Smooth muscle cell (in vitro differentiated cells): ENCODE measurements at regions not wholly inside any gene's neighbourhood (a gene's known extent, or its start where the extent isn't known, plus 50 kb on each side); places are given as distances from the start of the nearest gene placed in this dataset.
A peak's percentile ranks its signal among the peaks of the same experiment; 100 is the strongest.

ENCODE experiments used
- DNase-seq: peaks from one replicate; lab custom pipeline; 2025; ENCODE audit not compliant: unreplicated experiment; lab: John Stamatoyannopoulos, UW
- H2AFZ ChIP-seq: fragments of 200-600 bp; sonication (generic); 2 replicates; pipeline ENCODE4 v1.6.0; 2016; ENCODE audit warnings: antibody characterized with exemption, low read depth, mild to moderate bottlenecking
- H3F3A ChIP-seq: fragments of 200-600 bp; sonication (generic); 2 replicates; pipeline ENCODE4 v1.6.0; 2017; ENCODE audit warnings: antibody characterized with exemption, low read depth
- H3K27ac ChIP-seq: fragments of 200-600 bp; sonication (generic); 2 replicates; pipeline ENCODE4 v1.5.1; 2016; ENCODE audit warnings: low read depth, mild to moderate bottlenecking
- H3K27me3 ChIP-seq: fragments of 200-600 bp; sonication (generic); 2 replicates; pipeline ENCODE4 v1.6.1; 2016; ENCODE audit warnings: low read depth, mild to moderate bottlenecking
- H3K36me3 ChIP-seq: fragments of 200-600 bp; sonication (generic); 2 replicates; pipeline ENCODE4 v1.5.1; 2016; ENCODE audit warnings: low read depth
- H3K4me1 ChIP-seq: fragments of 200-600 bp; sonication (generic); 2 replicates; pipeline ENCODE4 v1.5.1; 2016; ENCODE audit warnings: low read depth
- H3K4me2 ChIP-seq: fragments of 200-600 bp; sonication (generic); 2 replicates; pipeline ENCODE4 v1.6.0; 2016; ENCODE audit warnings: mild to moderate bottlenecking
- H3K4me3 ChIP-seq: fragments of 200-600 bp; sonication (generic); 2 replicates; pipeline ENCODE4 v1.5.1; 2016; ENCODE audit warnings: mild to moderate bottlenecking
- H3K79me2 ChIP-seq: fragments of 200-600 bp; sonication (generic); 2 replicates; pipeline ENCODE4 v1.6.0; 2016; ENCODE audit warnings: low read depth, mild to moderate bottlenecking
- H3K9ac ChIP-seq: fragments of 200-600 bp; sonication (generic); 2 replicates; pipeline ENCODE4 v1.6.0; 2016; ENCODE audit warnings: low read depth
- H3K9me3 ChIP-seq: fragments of 200-600 bp; sonication (generic); replicated peaks from 2 replicates; pipeline ENCODE4 v1.5.1; 2016; ENCODE audit warnings: low read depth
- H4K20me1 ChIP-seq: fragments of 200-600 bp; sonication (generic); 2 replicates; pipeline ENCODE4 v1.6.0; 2016; ENCODE audit warnings: low read depth
- WGBS: methylation state at CpG from one replicate; pipeline ENCODE4 v1.1.7; 2016; ENCODE audit warnings: low lambda C conversion rate; 5-methylcytosine and 5-hydroxymethylcytosine counted together
- TF ChIP-seq, protein P1 (sequence below): fragments of 200-600 bp; sonication (generic); IDR thresholded peaks from 2 replicates; pipeline ENCODE4 v1.5.1; 2017; ENCODE audit warnings: borderline replicate concordance, mild to moderate bottlenecking, antibody characterized with exemption; ENCODE audit not compliant: insufficient read depth, poor library complexity, severe bottlenecking

- Histone ChIP-seq H3K9ac (no peak overlapping the region), H3K27me3 (no peaks in the 10 kb centered on the region), H3K9me3 (no peaks in the 10 kb centered on the region), H3K27ac (peak overlapping the region; percentile 34), H3F3A (peaks cover 3% of the 10 kb centered on the region), H3K4me2 (peak overlapping the region; percentile 72), H3K4me1 (no peaks in the 10 kb centered on the region), H3K36me3 (no peaks in the 10 kb centered on the region), H3K4me3 (no peak overlapping the region), H3K79me2 (no peaks in the 10 kb centered on the region), H2AFZ (peak overlapping the region; percentile 93), H4K20me1 (no peaks in the 10 kb centered on the region)
- DNase-seq, result no peak
- WGBS, result 4% methylated on average over 3 of the region's 3 CpGs
- TF ChIP-seq, protein P1, sequence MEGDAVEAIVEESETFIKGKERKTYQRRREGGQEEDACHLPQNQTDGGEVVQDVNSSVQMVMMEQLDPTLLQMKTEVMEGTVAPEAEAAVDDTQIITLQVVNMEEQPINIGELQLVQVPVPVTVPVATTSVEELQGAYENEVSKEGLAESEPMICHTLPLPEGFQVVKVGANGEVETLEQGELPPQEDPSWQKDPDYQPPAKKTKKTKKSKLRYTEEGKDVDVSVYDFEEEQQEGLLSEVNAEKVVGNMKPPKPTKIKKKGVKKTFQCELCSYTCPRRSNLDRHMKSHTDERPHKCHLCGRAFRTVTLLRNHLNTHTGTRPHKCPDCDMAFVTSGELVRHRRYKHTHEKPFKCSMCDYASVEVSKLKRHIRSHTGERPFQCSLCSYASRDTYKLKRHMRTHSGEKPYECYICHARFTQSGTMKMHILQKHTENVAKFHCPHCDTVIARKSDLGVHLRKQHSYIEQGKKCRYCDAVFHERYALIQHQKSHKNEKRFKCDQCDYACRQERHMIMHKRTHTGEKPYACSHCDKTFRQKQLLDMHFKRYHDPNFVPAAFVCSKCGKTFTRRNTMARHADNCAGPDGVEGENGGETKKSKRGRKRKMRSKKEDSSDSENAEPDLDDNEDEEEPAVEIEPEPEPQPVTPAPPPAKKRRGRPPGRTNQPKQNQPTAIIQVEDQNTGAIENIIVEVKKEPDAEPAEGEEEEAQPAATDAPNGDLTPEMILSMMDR, result no peak
Observed at GRCh38 chr18:64240316-64240715, 91.4 kb upstream of the LINC00305 start.

- DNase-seq, result no peak
- TF ChIP-seq, protein P1, result no peak
- H3K27ac ChIP-seq, result no peak overlapping the region
- H3K27me3 ChIP-seq, result no peaks in the 10 kb centered on the region
- no peaks in the 10 kb centered on the region for H3K79me2 ChIP-seq
- no peak overlapping the region for H3K4me2 ChIP-seq
- WGBS, result 91% methylated on average over 2 of the region's 2 CpGs
- no peak overlapping the region for H2AFZ ChIP-seq
- H3K4me1 ChIP-seq, result no peaks in the 10 kb centered on the region
- no peaks in the 10 kb centered on the region for H3K36me3 ChIP-seq
- no peak overlapping the region for H3K4me3 ChIP-seq
- no peak overlapping the region for H3K9ac ChIP-seq
- no peaks in the 10 kb centered on the region for H3K9me3 ChIP-seq
- no peaks in the 10 kb centered on the region for H4K20me1 ChIP-seq
- peaks cover 3% of the 10 kb centered on the region for H3F3A ChIP-seq
Observed at GRCh38 chr18:64238076-64238475, 89.2 kb upstream of the LINC00305 start.

- no peaks in the 10 kb centered on the region for H3K36me3 ChIP-seq
- DNase-seq, result no peak
- no peaks in the 10 kb centered on the region for H3K79me2 ChIP-seq
- no peak overlapping the region for H3K4me2 ChIP-seq
- WGBS, result 50% methylated on average over 3 of the region's 3 CpGs
- TF ChIP-seq, protein P1, result no peak
- no peak overlapping the region for H3K9ac ChIP-seq
- H4K20me1 ChIP-seq, result no peaks in the 10 kb centered on the region
- no peaks in the 10 kb centered on the region for H3K27me3 ChIP-seq
- peak overlapping the region; percentile 26 for H2AFZ ChIP-seq
- no peaks in the 10 kb centered on the region for H3F3A ChIP-seq
- no peak overlapping the region for H3K4me3 ChIP-seq
- no peaks in the 10 kb centered on the region for H3K4me1 ChIP-seq
- no peaks in the 10 kb centered on the region for H3K9me3 ChIP-seq
- H3K27ac ChIP-seq, result peak overlapping the region; percentile 39
Observed at GRCh38 chr18:64234321-64234720, 85.4 kb upstream of the LINC00305 start.

DNA sequence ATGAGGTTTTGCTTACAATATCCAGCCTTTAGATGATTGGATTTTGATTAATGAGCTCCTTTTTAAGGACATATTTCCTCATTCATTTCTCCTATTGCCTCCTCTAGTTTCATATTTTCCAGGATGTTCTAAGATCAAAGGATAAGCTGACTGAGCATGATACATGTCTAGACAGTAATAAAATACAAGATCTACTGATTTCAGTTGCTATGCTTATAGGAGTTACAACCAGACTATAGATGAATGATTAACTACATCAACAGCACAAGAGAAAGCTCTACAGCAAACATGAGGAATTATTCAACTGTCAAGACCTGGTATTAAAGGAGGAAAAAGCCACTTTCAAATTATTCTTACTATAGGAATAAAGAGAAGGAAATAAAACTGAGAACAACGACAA, 85.0 kb upstream of the LINC00305 start:
- 93% methylated on average over 1 of the region's 1 CpG for WGBS
- Histone ChIP-seq H3K79me2 (no peaks in the 10 kb centered on the region), H3K36me3 (no peaks in the 10 kb centered on the region), H3K9me3 (no peaks in the 10 kb centered on the region), H3K4me3 (no peak overlapping the region), H2AFZ (peak overlapping the region; percentile 26), H3K4me1 (no peaks in the 10 kb centered on the region), H4K20me1 (no peaks in the 10 kb centered on the region), H3K27me3 (no peaks in the 10 kb centered on the region), H3K4me2 (no peak overlapping the region), H3F3A (no peaks in the 10 kb centered on the region), H3K27ac (peak overlapping the region; percentile 39), H3K9ac (no peak overlapping the region)
- TF ChIP-seq, protein P1, result no peak
- DNase-seq, result no peak
